Hematopoietic multipotent progenitor cell treated with erythropoietin and hydrocortisone succinate and interleukin-3 and kit ligand, for 17 days (in vitro differentiated cells): ENCODE measurements at regions not wholly inside any gene's neighbourhood (a gene's known extent, or its start where the extent isn't known, plus 50 kb on each side); places are given as distances from the start of the nearest gene placed in this dataset.

Experiments
- DNase-seq: peaks from one replicate; pipeline ENCODE4 v3.0.0-alpha.2; 2015; ENCODE audit warnings: low spot score

- no peak for DNase-seq
These were observed 255.9 kb upstream of the SPRED2 start for GRCh38 chr2:65688141-65688886.

GRCh38 chr2:65687614-65688013, 255.2 kb upstream of the SPRED2 start:
- no peak for DNase-seq

DNA sequence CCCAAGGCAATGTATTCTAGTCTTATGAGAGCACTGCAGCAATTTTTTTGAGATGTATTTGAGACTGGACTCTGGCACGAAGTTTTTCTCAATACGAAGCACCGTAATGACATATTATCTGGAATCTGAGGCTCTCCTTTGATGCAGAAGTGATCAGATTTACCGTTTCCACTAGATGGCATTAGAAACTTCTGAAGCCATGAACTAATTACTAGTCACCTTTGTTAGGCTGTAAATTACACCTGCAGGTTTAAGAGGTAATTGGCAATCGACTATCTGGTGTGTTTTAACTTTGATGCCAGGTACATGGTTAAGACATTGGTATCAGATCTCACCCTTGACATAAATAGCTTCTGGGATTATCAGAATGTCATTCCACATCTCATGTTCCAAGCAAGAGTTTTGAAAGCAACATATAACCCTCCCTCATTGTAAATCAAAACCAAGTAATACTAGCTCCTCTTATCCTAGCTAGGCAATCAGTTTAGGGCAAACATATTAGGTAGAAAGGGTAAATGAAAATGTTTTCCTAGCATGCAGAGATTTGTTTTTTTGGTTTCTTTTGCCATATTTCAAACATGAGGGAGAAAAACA, 254.6 kb upstream of the SPRED2 start:
- no peak for DNase-seq

- no peak for DNase-seq
These were observed 249.1 kb upstream of the SPRED2 start for GRCh38 chr2:65681503-65681902.

GRCh38 chr2:65678779-65679391, 246.5 kb upstream of the SPRED2 start:
- DNase-seq, result no peak

DNA sequence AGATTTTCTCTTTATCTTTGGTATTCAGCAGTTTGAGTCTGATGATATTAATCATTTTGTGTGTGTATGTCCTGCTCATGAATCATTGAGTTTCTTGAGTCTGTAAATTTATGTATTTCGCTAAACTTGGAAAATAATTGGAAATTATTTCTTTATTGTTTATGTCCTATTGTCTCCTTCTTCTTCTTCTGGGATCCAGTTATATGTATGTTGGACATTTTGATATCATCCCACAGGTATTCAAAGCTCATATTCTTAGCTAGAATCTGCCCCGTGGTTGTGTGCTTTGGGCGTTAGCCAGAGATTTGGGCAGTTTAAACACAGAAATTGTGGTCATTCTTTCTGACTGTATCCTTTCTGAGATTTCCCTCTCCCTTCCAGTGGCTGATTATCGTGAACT, 243.0 kb upstream of the SPRED2 start:
- no peak for DNase-seq

GRCh38 chr2:65671670-65672242, 239.4 kb upstream of the SPRED2 start:
- DNase-seq, result no peak

DNA sequence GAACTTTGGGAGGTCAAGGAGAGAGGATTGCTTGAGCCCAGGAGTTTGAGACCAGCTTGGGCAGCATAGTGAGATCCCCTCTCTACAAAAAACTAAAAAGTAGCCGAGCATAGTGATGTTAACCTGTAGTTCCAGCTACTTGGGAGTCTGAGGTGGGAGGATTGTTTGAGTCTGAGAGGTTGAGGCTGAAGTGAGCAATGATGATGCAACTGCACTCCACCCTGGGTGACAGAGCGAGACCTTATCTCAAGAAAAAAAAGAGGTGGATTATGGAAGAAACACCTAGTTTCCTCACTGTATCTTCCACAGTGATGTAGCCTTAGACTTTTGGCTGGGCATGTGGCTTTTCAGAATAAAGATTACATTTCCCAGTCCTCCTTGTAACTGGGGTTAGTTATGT, 237.2 kb upstream of the SPRED2 start:
- no peak for DNase-seq

DNA sequence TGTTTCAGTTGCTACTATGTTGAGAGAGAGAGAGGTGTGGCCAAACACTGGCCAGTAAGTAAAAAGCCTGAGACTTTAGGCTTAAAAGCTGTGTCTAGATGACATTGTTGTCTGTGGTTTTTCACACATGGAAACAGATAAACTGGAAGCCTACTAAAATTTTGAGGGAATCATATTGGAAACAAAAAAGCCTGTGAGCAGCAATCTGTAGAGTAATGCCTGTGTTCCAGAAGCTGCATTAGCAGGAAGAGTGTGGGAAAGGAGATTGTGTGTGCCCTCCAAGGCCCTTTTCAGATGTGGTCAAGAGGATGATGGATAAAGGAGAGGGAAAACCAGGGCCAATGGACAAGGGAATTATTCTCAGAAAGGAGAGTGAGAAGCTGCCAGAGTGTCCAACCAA, 236.3 kb upstream of the SPRED2 start:
- DNase-seq, result no peak

GRCh38 chr2:65666156-65666725, 233.8 kb upstream of the SPRED2 start:
- no peak for DNase-seq

- DNase-seq, result no peak
These were observed 232.5 kb upstream of the SPRED2 start for GRCh38 chr2:65664931-65665330.

DNA sequence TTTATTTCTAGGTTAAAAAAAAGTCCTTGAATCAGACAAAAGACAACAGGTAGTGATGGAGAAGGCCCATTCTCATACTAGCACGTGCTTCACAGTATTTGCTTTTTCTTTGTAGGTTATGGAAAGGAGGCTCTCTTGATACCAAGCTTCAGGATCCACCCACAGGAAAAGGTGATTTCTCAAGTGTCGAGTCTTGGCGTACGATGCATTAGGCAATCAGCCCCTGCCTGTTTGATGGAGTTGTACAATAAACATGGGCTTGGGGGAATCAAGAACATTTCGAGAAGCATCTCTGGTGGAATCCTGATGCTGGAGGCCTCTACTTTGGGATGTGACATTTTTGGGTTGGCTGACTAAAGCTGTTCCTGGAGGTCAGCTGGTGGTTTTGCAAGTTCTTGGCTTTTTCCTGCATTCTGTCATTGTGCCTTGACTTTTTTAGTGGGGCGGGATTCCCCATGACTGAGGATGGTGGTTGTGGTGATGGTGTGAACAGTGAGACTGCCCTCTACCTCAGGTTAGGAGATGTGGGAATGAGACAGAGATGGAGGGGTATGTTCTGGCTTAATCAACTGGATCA, 231.5 kb upstream of the SPRED2 start:
- no peak for DNase-seq

- no peak for DNase-seq
These were observed 230.4 kb upstream of the SPRED2 start for GRCh38 chr2:65662654-65663432.

GRCh38 chr2:65661980-65662653, 229.7 kb upstream of the SPRED2 start:
- no peak for DNase-seq

GRCh38 chr2:65660340-65660739, 227.9 kb upstream of the SPRED2 start:
- DNase-seq, result no peak

DNA sequence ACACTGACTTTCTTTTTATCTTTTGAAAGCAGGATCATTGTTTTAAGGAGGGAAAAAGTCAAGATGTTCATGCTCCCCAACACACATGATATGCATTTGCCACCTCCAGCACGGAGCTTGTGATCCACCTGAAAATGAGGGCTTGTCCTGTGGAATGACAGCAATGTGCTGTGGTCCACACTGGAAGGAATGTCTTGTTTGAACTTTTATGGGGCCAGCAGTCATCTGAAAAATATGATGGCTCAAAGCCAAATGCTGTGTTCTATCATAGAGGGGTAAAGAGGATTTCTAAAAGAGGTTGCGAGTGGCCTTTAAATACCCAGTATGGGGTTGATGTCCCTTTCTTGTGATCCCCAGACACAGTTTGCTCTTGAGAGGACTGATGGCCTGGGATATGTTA, 226.5 kb upstream of the SPRED2 start:
- no peak for DNase-seq

- no peak for DNase-seq
These were observed 225.9 kb upstream of the SPRED2 start for GRCh38 chr2:65658266-65658665.

DNA sequence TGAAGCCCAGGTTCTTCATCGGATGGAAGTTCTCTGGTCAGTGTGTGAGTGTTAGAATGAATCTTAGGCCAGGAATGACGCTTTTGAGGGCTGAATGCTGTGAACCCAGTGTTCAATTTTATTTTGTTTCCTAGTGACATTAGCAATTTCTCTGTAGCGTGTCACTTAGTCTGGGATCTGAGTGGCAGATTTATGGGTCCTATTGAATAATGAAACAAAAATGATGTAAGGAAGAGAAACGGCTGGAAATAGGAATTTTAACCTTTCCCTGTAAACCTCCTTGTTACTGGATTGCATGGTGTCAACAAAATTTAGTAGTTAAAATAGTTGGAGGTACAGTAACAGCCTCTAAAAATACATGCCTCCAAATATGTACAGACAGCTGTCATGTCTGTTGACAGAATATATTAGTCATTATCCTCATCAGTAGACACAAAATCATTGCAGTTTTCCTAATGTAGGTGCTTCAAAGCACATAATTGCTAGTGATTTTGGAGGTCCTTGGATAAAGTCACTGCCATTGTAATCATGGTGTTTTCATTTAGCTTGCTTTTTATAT, 223.8 kb upstream of the SPRED2 start:
- DNase-seq, result no peak

DNA sequence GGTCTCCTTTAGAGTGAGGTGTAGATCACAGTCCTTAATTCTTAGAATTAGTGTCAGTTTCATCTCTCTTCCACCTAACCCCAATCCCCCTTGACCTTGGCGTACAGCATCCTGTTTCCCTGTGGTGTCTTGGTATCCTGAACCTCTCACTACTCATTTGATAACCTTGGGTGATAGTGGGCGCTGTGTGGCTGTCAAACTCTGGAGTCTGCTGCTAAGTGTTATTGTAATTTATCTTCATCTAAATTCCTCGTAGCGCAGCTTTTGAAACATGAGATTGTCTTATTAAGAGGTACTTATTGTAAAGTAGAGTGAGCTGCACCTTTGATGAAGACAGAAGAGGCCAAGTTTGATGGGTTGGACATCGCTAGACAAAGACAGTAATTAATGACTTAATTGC, 222.6 kb upstream of the SPRED2 start:
- no peak for DNase-seq

DNA sequence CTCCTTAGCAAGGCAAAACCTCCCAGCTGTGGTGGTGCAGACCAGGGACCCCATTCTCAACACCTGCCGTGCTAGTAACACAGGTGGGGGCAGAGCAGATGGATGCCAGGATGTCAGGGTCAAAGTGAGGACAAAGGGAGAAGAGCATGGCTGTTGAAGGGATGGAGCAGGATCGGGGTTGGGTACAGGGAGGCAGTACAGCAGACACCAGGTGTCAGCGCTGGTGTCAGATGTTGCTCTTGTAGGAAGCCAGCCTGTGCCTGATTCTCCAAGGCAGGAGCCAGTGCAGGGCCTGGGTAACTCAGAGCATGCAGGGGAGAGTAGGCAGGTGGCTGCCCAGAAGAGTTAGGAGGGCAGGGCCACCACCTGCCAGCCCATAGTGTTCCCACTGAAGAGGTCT, 222.1 kb upstream of the SPRED2 start:
- no peak for DNase-seq

DNA sequence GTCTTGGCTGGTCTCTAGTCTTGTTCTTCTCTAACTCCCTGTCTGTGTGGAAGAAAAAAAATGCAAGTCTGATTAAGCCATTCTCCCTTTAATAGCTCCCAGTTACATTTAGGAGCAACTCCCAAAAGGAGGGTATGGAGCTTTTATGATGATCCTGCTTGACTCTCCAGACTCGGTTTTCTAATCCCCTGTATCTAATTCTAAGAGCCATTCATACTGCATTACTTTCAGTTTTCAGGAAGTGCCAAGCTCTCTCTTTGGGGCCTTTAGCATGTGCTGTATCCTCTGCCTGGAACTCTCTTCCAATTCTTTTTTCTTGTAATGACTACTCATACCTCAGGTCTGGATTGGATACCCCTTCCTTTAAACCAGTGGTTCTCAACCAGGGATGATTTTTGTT, 219.7 kb upstream of the SPRED2 start:
- DNase-seq, result no peak
